ENCODE measurements at regions not wholly inside any gene's neighbourhood (a gene's known extent, or its start where the extent isn't known, plus 50 kb on each side); places are given as distances from the start of the nearest gene placed in this dataset.

DNA sequence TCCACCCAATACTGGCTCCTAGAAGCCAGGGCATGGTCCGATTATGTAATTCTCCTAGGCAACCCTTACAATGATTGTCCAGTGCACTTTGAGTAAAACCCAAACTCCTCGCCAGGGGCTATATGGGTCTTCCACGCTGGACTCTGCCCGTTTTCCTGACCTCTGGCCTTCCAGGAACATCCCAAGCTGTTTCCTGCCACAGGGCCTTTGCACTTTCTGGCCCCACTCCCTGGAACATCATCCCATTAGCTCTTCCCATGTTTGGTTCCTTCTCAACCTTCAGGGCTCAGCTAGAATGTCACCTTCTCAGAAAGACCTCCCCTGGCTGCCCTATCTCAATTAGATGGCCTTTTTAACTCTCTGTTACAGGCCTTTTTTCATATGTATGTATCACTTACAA lies 85.4 kb downstream of the IRF2BPL start (continued):
- TF ChIP-seq REST (IDR thresholded peaks at IDR 0.05): no peak
- TF ChIP-seq FOXA1 (IDR thresholded peaks at IDR 0.05): no peak
- no peak for TF ChIP-seq HNF4A (conservative IDR thresholded peaks at IDR 0.05)
- no peak for TF ChIP-seq FOXA2 (IDR thresholded peaks at IDR 0.05)
- TF ChIP-seq MAX (IDR thresholded peaks at IDR 0.05): no peak
- TF ChIP-seq ATF3 (IDR thresholded peaks at IDR 0.05): no peak
- TF ChIP-seq RAD21 (IDR thresholded peaks at IDR 0.05): no peak
- no peak for TF ChIP-seq RXRA (IDR thresholded peaks at IDR 0.05)

DNA sequence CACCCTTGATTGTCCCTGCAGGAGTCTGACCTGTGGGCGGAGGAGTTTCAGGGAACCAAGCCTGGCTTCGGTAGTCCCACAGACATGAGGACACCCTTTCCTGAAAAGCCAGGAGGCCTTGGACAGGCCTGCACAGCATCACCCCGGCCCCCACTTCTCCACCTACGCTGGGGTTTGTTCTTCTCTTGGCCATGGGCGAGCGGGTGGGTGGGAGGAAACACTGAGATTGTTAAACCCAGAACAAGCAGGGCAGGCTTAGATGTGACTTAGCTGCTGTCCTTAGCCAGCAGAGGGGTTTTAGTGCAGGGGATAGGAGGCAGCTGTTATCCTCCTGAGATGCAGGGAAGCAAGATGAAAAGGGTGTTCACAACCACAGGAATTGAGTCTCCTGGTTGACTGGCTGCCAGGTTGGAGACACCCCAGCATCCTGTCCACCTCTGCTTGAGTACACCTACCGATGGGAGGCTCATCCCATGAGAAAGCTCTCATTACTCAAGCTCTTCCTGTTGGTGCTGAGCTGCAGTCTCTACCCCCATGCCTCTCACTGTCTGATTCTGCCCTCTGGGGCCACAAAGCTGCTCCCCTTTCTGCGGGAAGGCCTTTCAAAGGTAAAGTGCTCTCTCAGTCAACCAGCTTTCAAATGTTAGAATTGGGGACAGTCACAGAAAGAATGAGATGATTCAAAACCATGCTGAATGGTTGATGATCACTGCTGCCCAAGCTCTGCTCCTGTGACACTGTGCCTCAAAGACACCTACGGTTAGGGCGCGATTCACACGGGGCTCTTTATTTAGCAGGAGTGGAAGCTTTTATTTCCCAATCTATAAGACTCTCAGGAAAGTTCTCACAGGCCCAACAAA lies 86.3 kb downstream of the IRF2BPL start:
- Histone ChIP-seq H3K27me3 (ENCODE audit: control insufficient read depth in 4 of 4, insufficient read depth in 4 of 4, low read length in 3 of 4) (no peaks in the 10 kb centered on the region), H3K36me3 (ENCODE audit: control insufficient read depth in 4 of 4, insufficient read depth in 3 of 4, low read depth in 1 of 4, low read length in 3 of 4) (no peaks in the 10 kb centered on the region), H3K9ac (ENCODE audit: low read depth in 1 of 2, low read length in 2 of 2) (no peak overlapping the region), H3K4me3 (ENCODE audit: low read depth in 1 of 3, low read length in 3 of 3) (no peak overlapping the region), H3K9me3 (ENCODE audit: control insufficient read depth in 4 of 4, low read length in 3 of 4) (no peaks in the 10 kb centered on the region), H3K27ac (ENCODE audit: low read depth in 1 of 2, low read length in 2 of 2) (no peak overlapping the region), H3K4me1 (ENCODE audit: control insufficient read depth in 4 of 4, insufficient read depth in 4 of 4, low read length in 3 of 4) (peaks cover 2 to 6% (median 4%) of the 10 kb centered on the region in 4 donors)
- DNase-seq (ENCODE audit: low spot score): no peak
- WGBS: 82% methylated on average over 12 of the region's 12 CpGs
- TF ChIP-seq FOXA2 (IDR thresholded peaks at IDR 0.05): no peak
- no peak for TF ChIP-seq FOXA1 (IDR thresholded peaks at IDR 0.05)
- no peak for TF ChIP-seq YY1 (IDR thresholded peaks at IDR 0.05)
- no peak for TF ChIP-seq MAX (IDR thresholded peaks at IDR 0.05)
- no peak for TF ChIP-seq RAD21 (IDR thresholded peaks at IDR 0.05)
- TF ChIP-seq SP1 (IDR thresholded peaks at IDR 0.05): no peak
- TF ChIP-seq HNF4A (conservative IDR thresholded peaks at IDR 0.05): no peak
- no peak for TF ChIP-seq JUND (IDR thresholded peaks at IDR 0.05)

DNA sequence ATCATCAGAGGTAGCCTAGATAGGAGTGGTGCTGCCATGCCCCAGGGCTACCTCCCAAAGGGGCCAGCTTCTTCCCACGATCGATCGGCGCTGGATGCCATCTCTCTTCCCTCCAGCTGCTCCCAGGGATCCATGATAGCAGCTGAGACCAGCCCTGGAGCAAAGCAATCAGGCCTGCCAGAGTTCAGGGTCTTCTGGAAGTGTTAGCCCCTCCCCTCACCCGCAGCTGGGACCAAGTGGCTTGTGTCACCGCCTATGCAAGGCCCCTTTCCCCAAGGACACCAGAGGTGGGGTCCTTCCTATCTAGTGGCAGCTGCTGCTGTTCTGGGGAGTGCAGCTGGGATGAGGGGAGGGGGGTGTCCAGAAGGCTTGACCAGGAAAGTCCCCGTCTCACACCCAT lies 87.0 kb downstream of the IRF2BPL start:
- Histone ChIP-seq H3K4me3 (ENCODE audit: low read depth in 1 of 3, low read length in 3 of 3) (no peak overlapping the region), H3K9me3 (ENCODE audit: control insufficient read depth in 4 of 4, low read length in 3 of 4) (no peaks in the 10 kb centered on the region), H3K4me1 (ENCODE audit: control insufficient read depth in 4 of 4, insufficient read depth in 4 of 4, low read length in 3 of 4) (peaks cover 0 to 2% (median under 1%) of the 10 kb centered on the region in 4 donors), H3K36me3 (ENCODE audit: control insufficient read depth in 4 of 4, insufficient read depth in 3 of 4, low read depth in 1 of 4, low read length in 3 of 4) (no peaks in the 10 kb centered on the region), H3K27me3 (ENCODE audit: control insufficient read depth in 4 of 4, insufficient read depth in 4 of 4, low read length in 3 of 4) (no peaks in the 10 kb centered on the region), H3K27ac (ENCODE audit: low read depth in 1 of 2, low read length in 2 of 2) (no peak overlapping the region), H3K9ac (ENCODE audit: low read depth in 1 of 2, low read length in 2 of 2) (no peak overlapping the region)
- WGBS: 94% methylated on average over 7 of the region's 7 CpGs
- DNase-seq (ENCODE audit: low spot score): no peak
- TF ChIP-seq, protein P1, sequence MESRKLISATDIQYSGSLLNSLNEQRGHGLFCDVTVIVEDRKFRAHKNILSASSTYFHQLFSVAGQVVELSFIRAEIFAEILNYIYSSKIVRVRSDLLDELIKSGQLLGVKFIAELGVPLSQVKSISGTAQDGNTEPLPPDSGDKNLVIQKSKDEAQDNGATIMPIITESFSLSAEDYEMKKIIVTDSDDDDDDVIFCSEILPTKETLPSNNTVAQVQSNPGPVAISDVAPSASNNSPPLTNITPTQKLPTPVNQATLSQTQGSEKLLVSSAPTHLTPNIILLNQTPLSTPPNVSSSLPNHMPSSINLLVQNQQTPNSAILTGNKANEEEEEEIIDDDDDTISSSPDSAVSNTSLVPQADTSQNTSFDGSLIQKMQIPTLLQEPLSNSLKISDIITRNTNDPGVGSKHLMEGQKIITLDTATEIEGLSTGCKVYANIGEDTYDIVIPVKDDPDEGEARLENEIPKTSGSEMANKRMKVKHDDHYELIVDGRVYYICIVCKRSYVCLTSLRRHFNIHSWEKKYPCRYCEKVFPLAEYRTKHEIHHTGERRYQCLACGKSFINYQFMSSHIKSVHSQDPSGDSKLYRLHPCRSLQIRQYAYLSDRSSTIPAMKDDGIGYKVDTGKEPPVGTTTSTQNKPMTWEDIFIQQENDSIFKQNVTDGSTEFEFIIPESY (IDR thresholded peaks at IDR 0.05): no peak
- TF ChIP-seq FOXA2 (IDR thresholded peaks at IDR 0.05) (no peak), HNF4G (IDR thresholded peaks at IDR 0.05) (no peak), HNF4A (conservative IDR thresholded peaks at IDR 0.05) (no peak), RXRA (IDR thresholded peaks at IDR 0.05) (no peak), RAD21 (IDR thresholded peaks at IDR 0.05) (no peak), MAX (IDR thresholded peaks at IDR 0.05) (no peak), NR2F2 (IDR thresholded peaks at IDR 0.05) (no peak), FOXA1 (IDR thresholded peaks at IDR 0.05) (no peak), SP1 (IDR thresholded peaks at IDR 0.05) (no peak), REST (IDR thresholded peaks at IDR 0.05) (no peak), GABPA (IDR thresholded peaks at IDR 0.05 in 1 of 2, conservative IDR thresholded peaks at IDR 0.05 in 1 of 2) (no peak), TAF1 (conservative IDR thresholded peaks at IDR 0.05) (no peak), JUND (IDR thresholded peaks at IDR 0.05) (no peak)
